Liver (tissue), 3 donors: ENCODE measurements at regions not wholly inside any gene's neighbourhood (a gene's known extent, or its start where the extent isn't known, plus 50 kb on each side); places are given as distances from the start of the nearest gene placed in this dataset.

Source experiments
- EGR1 ChIP-seq, 2 donors: IDR thresholded peaks; 2 replicates each; pipeline ENCODE4 v1.6.1; 2016 to 2018; ENCODE audit warnings: antibody characterized with exemption in 2 of 2, low read depth in 2 of 2
- GABPA ChIP-seq, 2 donors: IDR thresholded peaks in 1 of 2; conservative IDR thresholded peaks in 1 of 2; 2 replicates each; pipeline ENCODE4 v1.6.1; 2016; ENCODE audit warnings: antibody characterized with exemption in 2 of 2, mild to moderate bottlenecking in 1 of 2, moderate library complexity in 1 of 2
- JUND ChIP-seq, 2 donors: IDR thresholded peaks; 2 replicates each; pipeline ENCODE4 v1.6.1; 2016; ENCODE audit warnings: antibody characterized with exemption in 2 of 2
- RAD21 ChIP-seq, 2 donors: IDR thresholded peaks; 2 replicates each; pipeline ENCODE4 v1.6.1; 2016; ENCODE audit warnings: antibody characterized with exemption in 2 of 2, mild to moderate bottlenecking in 2 of 2
- REST ChIP-seq: IDR thresholded peaks from 2 replicates; pipeline ENCODE4 v1.6.1; 2016; ENCODE audit warnings: antibody characterized with exemption, mild to moderate bottlenecking
- RXRA ChIP-seq, 2 donors: IDR thresholded peaks; 2 replicates each; pipeline ENCODE4 v1.6.1; 2017 to 2018; ENCODE audit warnings: antibody characterized with exemption in 2 of 2, mild to moderate bottlenecking in 1 of 2
- TAF1 ChIP-seq: conservative IDR thresholded peaks from 2 replicates; pipeline ENCODE4 v1.6.1; 2016; ENCODE audit warnings: antibody characterized with exemption, mild to moderate bottlenecking
- YY1 ChIP-seq: IDR thresholded peaks from 2 replicates; pipeline ENCODE4 v1.6.1; 2016; ENCODE audit warnings: antibody characterized with exemption, mild to moderate bottlenecking
- TF ChIP-seq, protein P1 (sequence below): fragments of 150-350 bp; IDR thresholded peaks from 2 replicates; pipeline ENCODE4 v1.5.1; 2017; ENCODE audit warnings: improper control_type of control experiment, low read depth, low read length; ENCODE audit not compliant: missing input control
- TF ChIP-seq, protein P2 (sequence below): IDR thresholded peaks from 2 replicates; pipeline ENCODE4 v1.6.1; 2016; ENCODE audit warnings: antibody characterized with exemption
- TF ChIP-seq, protein P3 (sequence below): IDR thresholded peaks from 2 replicates; pipeline ENCODE4 v1.6.1; 2016; ENCODE audit warnings: antibody characterized with exemption
- donor health status: healthy.
- donor health status: healthy.

GRCh38 chr16:5647051-5647450 is 549.5 kb upstream of the EEF2KMT start:
- TF ChIP-seq GABPA (IDR thresholded peaks at IDR 0.05 in 1 of 2, conservative IDR thresholded peaks at IDR 0.05 in 1 of 2) (no peak), JUND (IDR thresholded peaks at IDR 0.05) (no peak), TAF1 (no peak), RXRA (IDR thresholded peaks at IDR 0.05) (no peak), RAD21 (IDR thresholded peaks at IDR 0.05) (no peak), YY1 (no peak), EGR1 (IDR thresholded peaks at IDR 0.05; ENCODE audit: low read depth in 2 of 2) (no peak), REST (no peak)
- TF ChIP-seq, protein P1, sequence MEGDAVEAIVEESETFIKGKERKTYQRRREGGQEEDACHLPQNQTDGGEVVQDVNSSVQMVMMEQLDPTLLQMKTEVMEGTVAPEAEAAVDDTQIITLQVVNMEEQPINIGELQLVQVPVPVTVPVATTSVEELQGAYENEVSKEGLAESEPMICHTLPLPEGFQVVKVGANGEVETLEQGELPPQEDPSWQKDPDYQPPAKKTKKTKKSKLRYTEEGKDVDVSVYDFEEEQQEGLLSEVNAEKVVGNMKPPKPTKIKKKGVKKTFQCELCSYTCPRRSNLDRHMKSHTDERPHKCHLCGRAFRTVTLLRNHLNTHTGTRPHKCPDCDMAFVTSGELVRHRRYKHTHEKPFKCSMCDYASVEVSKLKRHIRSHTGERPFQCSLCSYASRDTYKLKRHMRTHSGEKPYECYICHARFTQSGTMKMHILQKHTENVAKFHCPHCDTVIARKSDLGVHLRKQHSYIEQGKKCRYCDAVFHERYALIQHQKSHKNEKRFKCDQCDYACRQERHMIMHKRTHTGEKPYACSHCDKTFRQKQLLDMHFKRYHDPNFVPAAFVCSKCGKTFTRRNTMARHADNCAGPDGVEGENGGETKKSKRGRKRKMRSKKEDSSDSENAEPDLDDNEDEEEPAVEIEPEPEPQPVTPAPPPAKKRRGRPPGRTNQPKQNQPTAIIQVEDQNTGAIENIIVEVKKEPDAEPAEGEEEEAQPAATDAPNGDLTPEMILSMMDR, result no peak
- TF ChIP-seq, protein P2, sequence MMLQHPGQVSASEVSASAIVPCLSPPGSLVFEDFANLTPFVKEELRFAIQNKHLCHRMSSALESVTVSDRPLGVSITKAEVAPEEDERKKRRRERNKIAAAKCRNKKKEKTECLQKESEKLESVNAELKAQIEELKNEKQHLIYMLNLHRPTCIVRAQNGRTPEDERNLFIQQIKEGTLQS, result no peak
- TF ChIP-seq, protein P3, sequence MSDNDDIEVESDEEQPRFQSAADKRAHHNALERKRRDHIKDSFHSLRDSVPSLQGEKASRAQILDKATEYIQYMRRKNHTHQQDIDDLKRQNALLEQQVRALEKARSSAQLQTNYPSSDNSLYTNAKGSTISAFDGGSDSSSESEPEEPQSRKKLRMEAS, result no peak
